ENCODE measurements at regions not wholly inside any gene's neighbourhood (a gene's known extent, or its start where the extent isn't known, plus 50 kb on each side); places are given as distances from the start of the nearest gene placed in this dataset.

DNA sequence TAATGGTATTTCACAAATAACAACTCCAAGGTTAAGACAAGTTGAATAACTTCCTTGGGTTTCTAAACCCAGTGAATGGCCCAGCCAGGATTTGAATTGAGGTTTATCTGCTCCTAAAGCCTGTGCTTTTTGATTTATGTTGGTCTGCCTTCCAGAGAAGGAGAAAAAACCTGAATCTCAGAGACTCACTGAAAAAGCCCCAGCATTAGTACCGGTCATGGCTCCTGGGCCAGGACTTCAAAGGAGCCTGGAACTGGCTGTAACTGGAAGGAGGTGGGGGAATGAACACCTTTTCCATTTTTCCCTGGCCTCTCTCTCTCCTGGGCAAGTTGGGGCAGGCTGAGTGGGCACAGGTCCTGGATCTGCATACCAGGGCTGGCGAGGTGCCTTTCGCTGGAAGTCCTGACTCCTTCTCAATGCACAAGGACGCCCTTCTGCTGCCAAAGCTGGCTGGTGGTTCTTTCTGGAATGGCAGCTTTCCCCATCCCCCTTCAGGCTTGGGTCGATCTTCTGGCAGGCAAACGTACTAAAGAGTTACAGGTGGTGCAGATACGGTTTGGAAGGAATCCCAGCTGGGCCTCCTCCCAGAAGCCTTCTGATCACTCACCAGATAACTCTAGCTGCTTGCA lies 268.2 kb downstream of the PTEN start:
- TF ChIP-seq RAD21 (IDR thresholded peaks at IDR 0.05; ENCODE audit: low read depth) (no peak), ZBTB7A (IDR thresholded peaks at IDR 0.05; ENCODE audit: low read depth) (no peak), TCF12 (IDR thresholded peaks at IDR 0.05; ENCODE audit: low read depth) (no peak; the same call in 1 of the 2 replicates), TEAD4 (IDR thresholded peaks at IDR 0.05) (no peak), CREB1 (IDR thresholded peaks at IDR 0.05; ENCODE audit: low read depth) (no peak), EP300 (IDR thresholded peaks at IDR 0.05; ENCODE audit: borderline replicate concordance) (no peak), EGR1 (IDR thresholded peaks at IDR 0.05) (no peak), NFIC (IDR thresholded peaks at IDR 0.05) (no peak)
- TF ChIP-seq, protein P1, sequence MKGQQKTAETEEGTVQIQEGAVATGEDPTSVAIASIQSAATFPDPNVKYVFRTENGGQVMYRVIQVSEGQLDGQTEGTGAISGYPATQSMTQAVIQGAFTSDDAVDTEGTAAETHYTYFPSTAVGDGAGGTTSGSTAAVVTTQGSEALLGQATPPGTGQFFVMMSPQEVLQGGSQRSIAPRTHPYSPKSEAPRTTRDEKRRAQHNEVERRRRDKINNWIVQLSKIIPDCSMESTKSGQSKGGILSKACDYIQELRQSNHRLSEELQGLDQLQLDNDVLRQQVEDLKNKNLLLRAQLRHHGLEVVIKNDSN (IDR thresholded peaks at IDR 0.05), result no peak
- TF ChIP-seq, protein P2, sequence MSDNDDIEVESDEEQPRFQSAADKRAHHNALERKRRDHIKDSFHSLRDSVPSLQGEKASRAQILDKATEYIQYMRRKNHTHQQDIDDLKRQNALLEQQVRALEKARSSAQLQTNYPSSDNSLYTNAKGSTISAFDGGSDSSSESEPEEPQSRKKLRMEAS (IDR thresholded peaks at IDR 0.05), result no peak
- TF ChIP-seq, protein P3, sequence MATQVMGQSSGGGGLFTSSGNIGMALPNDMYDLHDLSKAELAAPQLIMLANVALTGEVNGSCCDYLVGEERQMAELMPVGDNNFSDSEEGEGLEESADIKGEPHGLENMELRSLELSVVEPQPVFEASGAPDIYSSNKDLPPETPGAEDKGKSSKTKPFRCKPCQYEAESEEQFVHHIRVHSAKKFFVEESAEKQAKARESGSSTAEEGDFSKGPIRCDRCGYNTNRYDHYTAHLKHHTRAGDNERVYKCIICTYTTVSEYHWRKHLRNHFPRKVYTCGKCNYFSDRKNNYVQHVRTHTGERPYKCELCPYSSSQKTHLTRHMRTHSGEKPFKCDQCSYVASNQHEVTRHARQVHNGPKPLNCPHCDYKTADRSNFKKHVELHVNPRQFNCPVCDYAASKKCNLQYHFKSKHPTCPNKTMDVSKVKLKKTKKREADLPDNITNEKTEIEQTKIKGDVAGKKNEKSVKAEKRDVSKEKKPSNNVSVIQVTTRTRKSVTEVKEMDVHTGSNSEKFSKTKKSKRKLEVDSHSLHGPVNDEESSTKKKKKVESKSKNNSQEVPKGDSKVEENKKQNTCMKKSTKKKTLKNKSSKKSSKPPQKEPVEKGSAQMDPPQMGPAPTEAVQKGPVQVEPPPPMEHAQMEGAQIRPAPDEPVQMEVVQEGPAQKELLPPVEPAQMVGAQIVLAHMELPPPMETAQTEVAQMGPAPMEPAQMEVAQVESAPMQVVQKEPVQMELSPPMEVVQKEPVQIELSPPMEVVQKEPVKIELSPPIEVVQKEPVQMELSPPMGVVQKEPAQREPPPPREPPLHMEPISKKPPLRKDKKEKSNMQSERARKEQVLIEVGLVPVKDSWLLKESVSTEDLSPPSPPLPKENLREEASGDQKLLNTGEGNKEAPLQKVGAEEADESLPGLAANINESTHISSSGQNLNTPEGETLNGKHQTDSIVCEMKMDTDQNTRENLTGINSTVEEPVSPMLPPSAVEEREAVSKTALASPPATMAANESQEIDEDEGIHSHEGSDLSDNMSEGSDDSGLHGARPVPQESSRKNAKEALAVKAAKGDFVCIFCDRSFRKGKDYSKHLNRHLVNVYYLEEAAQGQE (IDR thresholded peaks at IDR 0.05; ENCODE audit: low read depth), result no peak

DNA sequence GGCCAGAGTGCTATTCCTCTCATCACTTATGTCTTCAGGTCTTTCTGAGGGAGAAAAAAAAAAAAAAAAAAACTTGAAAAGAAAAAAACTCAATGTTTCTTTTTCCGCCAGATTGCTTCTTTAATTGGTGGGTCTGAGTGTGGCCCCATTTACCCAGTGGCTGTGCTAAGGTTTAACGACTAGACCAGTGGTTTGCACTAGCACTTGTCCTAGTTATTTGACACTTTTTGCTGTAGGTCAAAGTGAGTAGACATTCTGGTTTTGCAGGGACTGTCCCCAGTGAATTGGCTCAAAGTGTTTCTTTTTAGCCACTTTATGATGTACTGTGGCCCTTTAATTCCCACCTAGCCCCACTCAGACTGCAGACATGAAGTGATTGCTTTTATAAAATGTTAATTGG lies 273.3 kb downstream of the PTEN start:
- no peak for TF ChIP-seq TAF1 (IDR thresholded peaks at IDR 0.05; ENCODE audit: low read depth)
- TF ChIP-seq, protein P1 (IDR thresholded peaks at IDR 0.05), result no peak

DNA sequence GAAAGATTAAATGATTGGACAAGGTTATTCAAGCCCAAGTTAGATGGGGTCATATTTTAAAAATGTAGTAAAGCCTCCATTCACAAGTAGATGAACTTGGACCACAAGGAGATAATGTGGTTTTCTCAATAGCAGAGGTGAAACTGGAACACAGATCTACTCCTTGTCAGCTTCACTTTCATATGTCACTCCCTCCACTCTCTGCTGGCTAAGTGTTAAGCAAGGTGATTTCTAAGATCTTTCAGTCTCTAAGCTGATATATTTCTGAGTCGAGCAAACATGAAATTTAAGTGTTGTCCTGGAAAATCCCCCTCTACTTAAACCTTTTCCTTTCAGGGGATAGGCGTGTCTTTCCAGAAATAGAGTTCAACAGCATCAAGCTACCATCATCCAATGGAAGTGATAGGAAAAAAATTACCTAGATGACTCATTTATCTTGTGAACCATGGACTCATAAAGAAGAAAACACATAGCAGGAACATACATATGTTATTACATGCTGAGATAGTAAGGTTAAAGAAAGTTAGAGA lies 275.0 kb downstream of the PTEN start:
- TF ChIP-seq TAF1 (IDR thresholded peaks at IDR 0.05; ENCODE audit: low read depth) (no peak), EGR1 (IDR thresholded peaks at IDR 0.05) (no peak), ZBTB7A (IDR thresholded peaks at IDR 0.05; ENCODE audit: low read depth) (no peak), TCF12 (IDR thresholded peaks at IDR 0.05; ENCODE audit: low read depth) (no peak), FOXM1 (IDR thresholded peaks at IDR 0.05; ENCODE audit: borderline replicate concordance, low read depth) (no peak), YY1 (IDR thresholded peaks at IDR 0.05; ENCODE audit: low read depth) (no peak)
- TF ChIP-seq, protein P2 (IDR thresholded peaks at IDR 0.05), result no peak

DNA sequence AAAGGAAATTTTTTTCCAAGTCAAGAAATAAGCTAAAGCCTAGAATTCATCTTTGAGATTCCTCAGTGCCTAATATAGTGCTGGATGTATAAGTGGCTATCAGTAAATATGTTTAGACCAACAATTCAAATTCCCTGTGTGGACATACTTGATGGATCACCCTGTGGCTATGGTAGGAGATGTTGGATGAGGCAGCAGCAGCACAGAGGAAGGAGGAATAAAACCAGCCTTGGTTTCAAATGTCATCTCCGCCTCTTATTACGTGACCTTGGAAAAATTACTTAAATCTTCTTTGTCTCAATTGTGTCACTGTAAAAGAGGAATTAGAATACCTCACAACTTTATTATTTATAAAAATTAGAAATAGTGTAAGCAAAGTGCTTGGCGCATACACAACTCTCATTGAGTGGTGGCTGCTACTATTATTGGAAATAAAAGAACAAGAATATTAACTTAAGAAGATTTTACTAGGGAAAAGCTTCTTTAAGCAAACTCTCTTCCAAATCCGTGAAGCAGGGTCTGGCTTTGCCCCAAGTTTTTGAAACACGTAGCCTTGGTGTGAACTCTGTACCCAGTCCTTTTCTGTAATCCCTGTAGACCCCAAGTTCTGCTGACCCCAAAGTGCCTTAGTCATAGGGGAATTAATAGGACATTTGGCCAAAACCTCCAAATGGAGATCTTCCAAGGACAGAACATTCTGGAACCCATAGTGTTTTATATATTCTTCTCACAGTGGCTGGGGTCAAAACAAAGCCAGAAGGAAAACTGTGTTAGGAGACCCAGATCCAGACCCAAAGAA lies 283.8 kb downstream of the PTEN start:
- TF ChIP-seq, protein P2 (IDR thresholded peaks at IDR 0.05), result no peak
- TF ChIP-seq, protein P1 (IDR thresholded peaks at IDR 0.05), result no peak
- no peak for TF ChIP-seq EP300 (IDR thresholded peaks at IDR 0.05; ENCODE audit: borderline replicate concordance)
- TF ChIP-seq EGR1 (IDR thresholded peaks at IDR 0.05), result no peak
- TF ChIP-seq ZBTB7A (IDR thresholded peaks at IDR 0.05; ENCODE audit: low read depth), result no peak
- TF ChIP-seq CEBPB (IDR thresholded peaks at IDR 0.05), result no peak
- TF ChIP-seq NFIC (IDR thresholded peaks at IDR 0.05), result no peak
- TF ChIP-seq FOXM1 (IDR thresholded peaks at IDR 0.05; ENCODE audit: borderline replicate concordance, low read depth), result no peak
- TF ChIP-seq, protein P3 (IDR thresholded peaks at IDR 0.05; ENCODE audit: low read depth), result no peak
- TF ChIP-seq RAD21 (IDR thresholded peaks at IDR 0.05; ENCODE audit: low read depth), result no peak
- TF ChIP-seq TEAD4 (IDR thresholded peaks at IDR 0.05), result no peak
- no peak for TF ChIP-seq TAF1 (IDR thresholded peaks at IDR 0.05; ENCODE audit: low read depth)

DNA sequence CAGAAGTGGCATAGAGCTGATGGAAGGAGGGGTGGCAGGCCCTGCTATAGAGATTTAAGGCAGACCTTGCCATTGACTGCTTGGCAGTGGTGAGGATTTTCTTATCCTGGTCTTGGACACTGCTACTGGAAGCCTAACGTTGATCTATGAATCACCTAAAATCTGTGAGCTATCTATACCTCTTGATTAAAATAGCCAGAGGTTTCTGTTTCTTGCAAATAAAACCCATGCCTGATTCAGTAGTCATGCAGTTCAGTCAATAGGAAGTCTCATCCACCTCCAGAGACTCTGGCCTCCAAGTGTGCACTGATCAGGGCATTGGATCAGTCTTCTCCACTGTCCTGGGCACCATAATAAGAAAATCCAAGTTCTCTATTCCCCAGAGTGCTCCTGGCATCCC lies 286.5 kb downstream of the PTEN start:
- TF ChIP-seq, protein P1 (IDR thresholded peaks at IDR 0.05), result no peak
- TF ChIP-seq CREB1 (IDR thresholded peaks at IDR 0.05; ENCODE audit: low read depth), result no peak
- TF ChIP-seq ZBTB7A (IDR thresholded peaks at IDR 0.05; ENCODE audit: low read depth), result no peak
- no peak for TF ChIP-seq TCF12 (IDR thresholded peaks at IDR 0.05; ENCODE audit: low read depth)
- TF ChIP-seq EP300 (IDR thresholded peaks at IDR 0.05; ENCODE audit: borderline replicate concordance), result no peak
- TF ChIP-seq, protein P2 (IDR thresholded peaks at IDR 0.05), result no peak
- TF ChIP-seq, protein P3 (IDR thresholded peaks at IDR 0.05; ENCODE audit: low read depth), result no peak
- TF ChIP-seq TAF1 (IDR thresholded peaks at IDR 0.05; ENCODE audit: low read depth), result no peak
- no peak for TF ChIP-seq RAD21 (IDR thresholded peaks at IDR 0.05; ENCODE audit: low read depth)
- TF ChIP-seq FOXM1 (IDR thresholded peaks at IDR 0.05; ENCODE audit: borderline replicate concordance, low read depth), result no peak
- TF ChIP-seq NFIC (IDR thresholded peaks at IDR 0.05), result no peak
- no peak for TF ChIP-seq TEAD4 (IDR thresholded peaks at IDR 0.05)
- no peak for TF ChIP-seq EGR1 (IDR thresholded peaks at IDR 0.05)
- no peak for TF ChIP-seq YY1 (IDR thresholded peaks at IDR 0.05; ENCODE audit: low read depth)
- no peak for TF ChIP-seq CEBPB (IDR thresholded peaks at IDR 0.05)

Data from Ishikawa (cell line).